ENCODE measurements at regions not wholly inside any gene's neighbourhood (a gene's known extent, or its start where the extent isn't known, plus 50 kb on each side); places are given as distances from the start of the nearest gene placed in this dataset.

- TF ChIP-seq RAD21 (IDR thresholded peaks at IDR 0.05; ENCODE audit: low read depth) (no peak), TAF1 (IDR thresholded peaks at IDR 0.05; ENCODE audit: low read depth) (no peak), NFIC (IDR thresholded peaks at IDR 0.05) (no peak), YY1 (IDR thresholded peaks at IDR 0.05; ENCODE audit: low read depth) (no peak)
Observed at GRCh38 chr3:29189328-29189727, 91.5 kb upstream of the RBMS3 start.

- no peak for TF ChIP-seq CEBPB (IDR thresholded peaks at IDR 0.05)
- TF ChIP-seq MAX (IDR thresholded peaks at IDR 0.05) = no peak
- TF ChIP-seq TAF1 (IDR thresholded peaks at IDR 0.05; ENCODE audit: low read depth) = no peak
- no peak for TF ChIP-seq USF1 (IDR thresholded peaks at IDR 0.05)
- TF ChIP-seq YY1 (IDR thresholded peaks at IDR 0.05; ENCODE audit: low read depth) = no peak
- no peak for TF ChIP-seq EGR1 (IDR thresholded peaks at IDR 0.05)
- TF ChIP-seq EP300 (IDR thresholded peaks at IDR 0.05; ENCODE audit: borderline replicate concordance) = no peak
- TF ChIP-seq TCF12 (IDR thresholded peaks at IDR 0.05; ENCODE audit: low read depth) = no peak
- TF ChIP-seq CREB1 (IDR thresholded peaks at IDR 0.05; ENCODE audit: low read depth) = no peak
- no peak for TF ChIP-seq ZBTB7A (IDR thresholded peaks at IDR 0.05; ENCODE audit: low read depth)
- TF ChIP-seq NFIC (IDR thresholded peaks at IDR 0.05) = no peak
- TF ChIP-seq FOXM1 (IDR thresholded peaks at IDR 0.05; ENCODE audit: borderline replicate concordance, low read depth) = no peak
- TF ChIP-seq REST (IDR thresholded peaks at IDR 0.05; ENCODE audit: low read depth) = no peak
- no peak for TF ChIP-seq TEAD4 (IDR thresholded peaks at IDR 0.05)
- no peak for TF ChIP-seq RAD21 (IDR thresholded peaks at IDR 0.05; ENCODE audit: low read depth)
Observed at GRCh38 chr3:29194139-29194538, 86.7 kb upstream of the RBMS3 start.

GRCh38 chr3:29195056-29195455 is 85.8 kb upstream of the RBMS3 start:
- no peak for TF ChIP-seq EGR1 (IDR thresholded peaks at IDR 0.05)
- TF ChIP-seq MAX (IDR thresholded peaks at IDR 0.05) = peak; percentile 30; the same call in 1 of the 2 replicates
- TF ChIP-seq TCF12 (IDR thresholded peaks at IDR 0.05; ENCODE audit: low read depth) = 0 out of 2 replicates have a peak, but pooled peaks have one; percentile 43
- no peak for TF ChIP-seq ZBTB7A (IDR thresholded peaks at IDR 0.05; ENCODE audit: low read depth)
- TF ChIP-seq TAF1 (IDR thresholded peaks at IDR 0.05; ENCODE audit: low read depth) = no peak
- TF ChIP-seq NFIC (IDR thresholded peaks at IDR 0.05) = peak; percentile 74
- no peak for TF ChIP-seq YY1 (IDR thresholded peaks at IDR 0.05; ENCODE audit: low read depth)
- no peak for TF ChIP-seq USF1 (IDR thresholded peaks at IDR 0.05)
- no peak for TF ChIP-seq RAD21 (IDR thresholded peaks at IDR 0.05; ENCODE audit: low read depth)
- TF ChIP-seq FOXM1 (IDR thresholded peaks at IDR 0.05; ENCODE audit: borderline replicate concordance, low read depth) = no peak
- TF ChIP-seq CREB1 (IDR thresholded peaks at IDR 0.05; ENCODE audit: low read depth) = no peak
- TF ChIP-seq REST (IDR thresholded peaks at IDR 0.05; ENCODE audit: low read depth) = no peak
- no peak for TF ChIP-seq TEAD4 (IDR thresholded peaks at IDR 0.05)
- TF ChIP-seq CEBPB (IDR thresholded peaks at IDR 0.05) = no peak
- TF ChIP-seq EP300 (IDR thresholded peaks at IDR 0.05; ENCODE audit: borderline replicate concordance) = 0 out of 2 replicates have a peak, but pooled peaks have one; percentile 27

GRCh38 chr3:29201604-29202003 is 79.3 kb upstream of the RBMS3 start:
- TF ChIP-seq RAD21 (IDR thresholded peaks at IDR 0.05; ENCODE audit: low read depth) (no peak), EP300 (IDR thresholded peaks at IDR 0.05; ENCODE audit: borderline replicate concordance) (no peak), FOXM1 (IDR thresholded peaks at IDR 0.05; ENCODE audit: borderline replicate concordance, low read depth) (no peak), TCF12 (IDR thresholded peaks at IDR 0.05; ENCODE audit: low read depth) (no peak), ZBTB7A (IDR thresholded peaks at IDR 0.05; ENCODE audit: low read depth) (no peak), TEAD4 (IDR thresholded peaks at IDR 0.05) (no peak), YY1 (IDR thresholded peaks at IDR 0.05; ENCODE audit: low read depth) (no peak), USF1 (IDR thresholded peaks at IDR 0.05) (no peak), CREB1 (IDR thresholded peaks at IDR 0.05; ENCODE audit: low read depth) (no peak), REST (IDR thresholded peaks at IDR 0.05; ENCODE audit: low read depth) (no peak), TAF1 (IDR thresholded peaks at IDR 0.05; ENCODE audit: low read depth) (no peak), NFIC (IDR thresholded peaks at IDR 0.05) (no peak), EGR1 (IDR thresholded peaks at IDR 0.05) (no peak), CEBPB (IDR thresholded peaks at IDR 0.05) (no peak), MAX (IDR thresholded peaks at IDR 0.05) (no peak)
